ENCODE measurements at regions not wholly inside any gene's neighbourhood (a gene's known extent, or its start where the extent isn't known, plus 50 kb on each side); places are given as distances from the start of the nearest gene placed in this dataset.

DNA sequence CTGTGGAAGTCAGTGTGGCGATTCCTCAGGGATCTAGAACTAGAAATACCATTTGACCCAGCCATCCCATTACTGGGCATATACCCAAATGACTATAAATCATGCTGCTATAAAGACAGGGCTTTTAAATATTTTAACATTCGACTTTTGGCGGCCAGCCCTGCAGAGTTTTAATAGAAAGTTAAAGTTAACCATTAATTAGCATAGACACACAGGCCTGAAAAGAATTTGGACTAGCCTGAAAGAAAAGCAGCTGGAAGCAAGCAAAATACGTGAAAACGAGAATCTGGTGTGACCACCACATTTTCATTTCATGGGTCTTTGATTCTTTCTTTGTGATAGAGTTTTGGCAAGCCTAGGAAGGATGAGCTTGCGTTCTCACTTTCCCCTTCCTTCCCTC is 184.0 kb downstream of the SCG2 start:
- no peak overlapping the region for H3K27ac ChIP-seq (ENCODE audit: low read depth in 1 of 2, low read length in 2 of 2)
- no peak for TF ChIP-seq FOXA2 (IDR thresholded peaks at IDR 0.05)
- no peak for TF ChIP-seq SP1 (IDR thresholded peaks at IDR 0.05)
- TF ChIP-seq YY1 (IDR thresholded peaks at IDR 0.05): no peak
- no peak for TF ChIP-seq CTCF (IDR thresholded peaks at IDR 0.05; ENCODE audit: low read depth, low read length, missing input control)
- no peak for TF ChIP-seq HNF4G (IDR thresholded peaks at IDR 0.05)
- TF ChIP-seq RXRA (IDR thresholded peaks at IDR 0.05): no peak
- no peak for TF ChIP-seq HNF4A (conservative IDR thresholded peaks at IDR 0.05)
- TF ChIP-seq NR2F2 (IDR thresholded peaks at IDR 0.05): no peak
- no peak for TF ChIP-seq EGR1 (IDR thresholded peaks at IDR 0.05; ENCODE audit: low read depth in 2 of 2)
- no peak for TF ChIP-seq ATF3 (IDR thresholded peaks at IDR 0.05)
- no peak for TF ChIP-seq TAF1 (conservative IDR thresholded peaks at IDR 0.05)
- TF ChIP-seq ZBTB33 (IDR thresholded peaks at IDR 0.05): no peak
- no peak for TF ChIP-seq JUND (IDR thresholded peaks at IDR 0.05)
- no peak for TF ChIP-seq REST (IDR thresholded peaks at IDR 0.05)
- TF ChIP-seq FOXA1 (IDR thresholded peaks at IDR 0.05): no peak
- no peak for TF ChIP-seq GABPA (IDR thresholded peaks at IDR 0.05 in 1 of 2, conservative IDR thresholded peaks at IDR 0.05 in 1 of 2)
- no peak for TF ChIP-seq MAX (IDR thresholded peaks at IDR 0.05)
- no peak for TF ChIP-seq RAD21 (IDR thresholded peaks at IDR 0.05)
- H3K9ac ChIP-seq (ENCODE audit: low read depth in 1 of 2, low read length in 2 of 2): no peak overlapping the region

More for the DNA sequence above, 184.0 kb downstream of the SCG2 start:
- Histone ChIP-seq H3K36me3 (ENCODE audit: control insufficient read depth in 4 of 4, insufficient read depth in 3 of 4, low read depth in 1 of 4, low read length in 3 of 4) (no peaks in the 10 kb centered on the region), H3K4me1 (ENCODE audit: control insufficient read depth in 4 of 4, insufficient read depth in 4 of 4, low read length in 3 of 4) (peaks cover 0 to 2% (median 0%) of the 10 kb centered on the region in 4 donors), H3K27me3 (ENCODE audit: control insufficient read depth in 4 of 4, insufficient read depth in 4 of 4, low read length in 3 of 4) (no peaks in the 10 kb centered on the region), H3K9me3 (ENCODE audit: control insufficient read depth in 4 of 4, low read length in 3 of 4) (no peaks in the 10 kb centered on the region), H3K4me3 (ENCODE audit: low read depth in 1 of 3, low read length in 3 of 3) (no peak overlapping the region)
- DNase-seq (ENCODE audit: low spot score): no peak
- WGBS: 72% methylated on average over 6 of the region's 6 CpGs

Measured in liver (tissue), 8 donors.